H9 (cell line): ENCODE measurements at regions not wholly inside any gene's neighbourhood (a gene's known extent, or its start where the extent isn't known, plus 50 kb on each side); places are given as distances from the start of the nearest gene placed in this dataset.

Experiments used
- DNase-seq: peaks from one replicate; pipeline ENCODE4 v3.0.0-alpha.2; 2017
- H2AFZ ChIP-seq: one replicate; pipeline ENCODE4 v1.6.1; 2013; ENCODE audit warnings: mild to moderate bottlenecking, low read length, control low read depth, moderate library complexity
- H2AK5ac ChIP-seq: 2 replicates; pipeline ENCODE4 v1.6.1; 2013; ENCODE audit warnings: low read length, control low read depth, mixed read lengths; ENCODE audit not compliant: insufficient read length
- H2BK120ac ChIP-seq: one replicate; pipeline ENCODE4 v1.6.1; 2013; ENCODE audit warnings: low read depth, mild to moderate bottlenecking, low read length, control low read depth, inconsistent platforms; ENCODE audit not compliant: poor library complexity, severe bottlenecking
- H2BK12ac ChIP-seq: 2 replicates; pipeline ENCODE4 v1.6.1; 2013; ENCODE audit warnings: low read length, control low read depth, mixed read lengths, low read depth; ENCODE audit not compliant: insufficient read length
- H2BK15ac ChIP-seq: 2 replicates; pipeline ENCODE4 v1.6.1; 2013; ENCODE audit warnings: low read depth, low read length, control low read depth
- H2BK20ac ChIP-seq: one replicate; pipeline ENCODE4 v1.6.1; 2013; ENCODE audit warnings: low read depth, mild to moderate bottlenecking, low read length, control low read depth, inconsistent platforms; ENCODE audit not compliant: poor library complexity, severe bottlenecking
- H2BK5ac ChIP-seq: 2 replicates; pipeline ENCODE4 v1.6.1; 2013; ENCODE audit warnings: low read length, control low read depth, mixed read lengths; ENCODE audit not compliant: insufficient read length
- H3K14ac ChIP-seq: 2 replicates; pipeline ENCODE4 v1.6.1; 2013; ENCODE audit warnings: low read length, control low read depth; ENCODE audit not compliant: insufficient read depth
- H3K18ac ChIP-seq: 2 replicates; pipeline ENCODE4 v1.6.1; 2013; ENCODE audit warnings: low read depth, mild to moderate bottlenecking, mixed read lengths, low read length, control low read depth; ENCODE audit not compliant: insufficient read length
- H3K23ac ChIP-seq: 2 replicates; pipeline ENCODE4 v1.6.1; 2013; ENCODE audit warnings: low read length, control low read depth, mixed read lengths, low read depth; ENCODE audit not compliant: insufficient read length
- H3K23me2 ChIP-seq: 2 replicates; pipeline ENCODE4 v1.6.1; 2013; ENCODE audit warnings: low read depth, mild to moderate bottlenecking, mixed read lengths, low read length, control low read depth; ENCODE audit not compliant: insufficient read length, poor library complexity, severe bottlenecking
- H3K27ac ChIP-seq: 2 replicates; pipeline ENCODE4 v1.5.1; 2013; ENCODE audit warnings: low read length, control low read depth, mixed read lengths, low read depth; ENCODE audit not compliant: insufficient read length
- H3K27me3 ChIP-seq: 2 replicates; pipeline ENCODE4 v1.6.1; 2013; ENCODE audit warnings: low read length, control low read depth, inconsistent platforms; ENCODE audit not compliant: insufficient read depth
- H3K4ac ChIP-seq: 2 replicates; pipeline ENCODE4 v1.6.1; 2013; ENCODE audit warnings: low read depth, mild to moderate bottlenecking, control low read depth, inconsistent platforms, low read length, moderate library complexity
- H3K4me1 ChIP-seq: 2 replicates; pipeline ENCODE4 v1.6.1; 2013; ENCODE audit warnings: low read length, control low read depth, inconsistent platforms; ENCODE audit not compliant: insufficient read depth
- H3K4me2 ChIP-seq: 2 replicates; pipeline ENCODE4 v1.6.1; 2013; ENCODE audit warnings: low read length, control low read depth, mixed read lengths; ENCODE audit not compliant: insufficient read length, insufficient read depth
- H3K56ac ChIP-seq: 2 replicates; pipeline ENCODE4 v1.6.1; 2013; ENCODE audit warnings: low read depth, mild to moderate bottlenecking, mixed read lengths, low read length, control low read depth; ENCODE audit not compliant: insufficient read length
- H3K79me1 ChIP-seq: 2 replicates; pipeline ENCODE4 v1.6.1; 2013; ENCODE audit warnings: low read depth, mild to moderate bottlenecking, moderate library complexity, low read length, control low read depth, inconsistent platforms; ENCODE audit not compliant: insufficient read depth, poor library complexity, severe bottlenecking
- H3K79me2 ChIP-seq: 2 replicates; pipeline ENCODE4 v1.6.1; 2013; ENCODE audit warnings: low read length, control low read depth, inconsistent platforms; ENCODE audit not compliant: insufficient read depth
- H3K9ac ChIP-seq: 2 replicates; pipeline ENCODE4 v1.6.1; 2013; ENCODE audit warnings: low read length, control low read depth, mixed read lengths; ENCODE audit not compliant: insufficient read length; ENCODE audit errors: extremely low read depth
- H3K9me3 ChIP-seq: one replicate; pipeline ENCODE4 v1.6.1; 2013; ENCODE audit warnings: low read depth, low read length, inconsistent platforms; ENCODE audit not compliant: control insufficient read depth
- H3T11ph ChIP-seq: one replicate; pipeline ENCODE4 v1.6.1; 2013; ENCODE audit warnings: mild to moderate bottlenecking, low read length, control low read depth, inconsistent platforms
- H4K20me1 ChIP-seq: one replicate; pipeline ENCODE4 v1.6.1; 2013; ENCODE audit not compliant: control insufficient read depth, insufficient read length, insufficient read depth
- H4K5ac ChIP-seq: 2 replicates; pipeline ENCODE4 v1.6.1; 2013; ENCODE audit warnings: low read depth, mild to moderate bottlenecking, mixed read lengths, low read length, control low read depth; ENCODE audit not compliant: insufficient read length
- H4K8ac ChIP-seq: replicated peaks from 2 replicates; pipeline ENCODE4 v1.6.1; 2013; ENCODE audit warnings: low read length, control low read depth, mixed read lengths, low read depth; ENCODE audit not compliant: insufficient read length
- H4K91ac ChIP-seq: 2 replicates; pipeline ENCODE4 v1.6.1; 2013; ENCODE audit warnings: low read depth, mild to moderate bottlenecking, moderate library complexity, mixed read lengths, low read length, control low read depth; ENCODE audit not compliant: insufficient read length
- H3K27ac Mint-ChIP-seq, 3 experiments: 2 replicates in 2 of 3; 3 replicates in 1 of 3; pipeline ENCODE4 v1.8.0; 2020 to 2021; ENCODE audit warnings: mixed read lengths in 3 of 3, mild to moderate bottlenecking in 1 of 3, moderate library complexity in 1 of 3
- H3K27me3 Mint-ChIP-seq: 2 replicates; pipeline ENCODE4 v1.8.0; 2021; ENCODE audit warnings: low read depth, mild to moderate bottlenecking, moderate library complexity, mixed read lengths
- H3K36me3 Mint-ChIP-seq, 3 experiments: 2 replicates in 2 of 3; 3 replicates in 1 of 3; pipeline ENCODE4 v1.8.0; 2020 to 2021; ENCODE audit warnings: low read depth in 3 of 3, mixed read lengths in 3 of 3; ENCODE audit not compliant: insufficient read depth in 1 of 3
- H3K4me1 Mint-ChIP-seq, 2 experiments: 2 replicates each; pipeline ENCODE4 v1.8.0; 2020; ENCODE audit warnings: mixed read lengths in 2 of 2
- H3K4me3 Mint-ChIP-seq, 2 experiments: 2 replicates in 1 of 2; 3 replicates in 1 of 2; pipeline ENCODE4 v1.8.0; 2020 to 2021; ENCODE audit warnings: mild to moderate bottlenecking in 2 of 2, mixed read lengths in 2 of 2, moderate library complexity in 1 of 2
- H3K9me3 Mint-ChIP-seq, 2 experiments: 2 replicates in 1 of 2; 3 replicates in 1 of 2; pipeline ENCODE4 v1.8.0; 2020; ENCODE audit warnings: mild to moderate bottlenecking in 2 of 2, mixed read lengths in 2 of 2, moderate library complexity in 1 of 2
- CTCF ChIP-seq: fragments of 200-600 bp; sonication (generic); conservative IDR thresholded peaks from 3 replicates; pipeline ENCODE4 v1.8.0; 2021; ENCODE audit warnings: antibody characterized with exemption, mild to moderate bottlenecking
- WGBS: extraction: QIAGEN DNeasy Blood & Tissue Kit; methylation state at CpG from one replicate; pipeline ENCODE4 v1.1.7; 2013; ENCODE audit warnings: missing lambda C conversion rate, low lambda C conversion rate, mixed read lengths; ENCODE audit not compliant: insufficient read length; ENCODE audit errors: extremely low coverage; 5-methylcytosine and 5-hydroxymethylcytosine counted together

GRCh38 chr10:46217752-46218453, 68.9 kb upstream of the ANTXRL start:
- no peak overlapping the region for H3K23ac ChIP-seq
- H4K20me1 ChIP-seq = no peaks in the 10 kb centered on the region
- H3T11ph ChIP-seq = no peak overlapping the region
- H4K5ac ChIP-seq = no peak overlapping the region
- no peaks in the 10 kb centered on the region; a peak in 2 of 5 replicates for H3K9me3 Mint-ChIP-seq
- H3K79me2 ChIP-seq = no peaks in the 10 kb centered on the region
- no CpG with 5 or more reads among the region's 6 CpGs for WGBS
- H2BK15ac ChIP-seq = no peak overlapping the region
- H3K27me3 Mint-ChIP-seq = peaks cover 7% of the 10 kb centered on the region
- H3K27me3 ChIP-seq = no peaks in the 10 kb centered on the region
- no peak overlapping the region for H2BK20ac ChIP-seq
- H3K4me1 ChIP-seq = no peaks in the 10 kb centered on the region
- DNase-seq = no peak
- peak overlapping the region in 1 of 3 experiments; percentile 21; a peak in 1 of 7 replicates for H3K27ac Mint-ChIP-seq
- no peak overlapping the region for H2AFZ ChIP-seq
- H2BK5ac ChIP-seq = no peak overlapping the region
- no peak overlapping the region for H3K4me3 Mint-ChIP-seq
- no peak overlapping the region for H2BK12ac ChIP-seq
- H3K4me2 ChIP-seq = no peak overlapping the region
- no peak overlapping the region for H3K18ac ChIP-seq
- no peak overlapping the region for H2AK5ac ChIP-seq
- TF ChIP-seq CTCF = no peak
- no peak overlapping the region; the same call in 1 of the 2 replicates for H3K14ac ChIP-seq
- H3K4ac ChIP-seq = no peak overlapping the region
- no peaks in the 10 kb centered on the region for H3K79me1 ChIP-seq
- H4K8ac ChIP-seq = no peak overlapping the region
- peaks cover 0 to 5% of the 10 kb centered on the region in 2 experiments; a peak in 2 of 4 replicates for H3K4me1 Mint-ChIP-seq
- H3K23me2 ChIP-seq = no peaks in the 10 kb centered on the region
- H3K36me3 Mint-ChIP-seq = no peaks in the 10 kb centered on the region; a peak in 1 of 7 replicates
- H2BK120ac ChIP-seq = no peak overlapping the region
- no peak overlapping the region for H3K56ac ChIP-seq
- no peak overlapping the region for H3K27ac ChIP-seq
- H4K91ac ChIP-seq = no peak overlapping the region
- H3K9me3 ChIP-seq = no peaks in the 10 kb centered on the region
- no peak overlapping the region for H3K9ac ChIP-seq
